Retina (tissue), 1 donor: ENCODE measurements at regions not wholly inside any gene's neighbourhood (a gene's known extent, or its start where the extent isn't known, plus 50 kb on each side); places are given as distances from the start of the nearest gene placed in this dataset.
"Not testable (repeated sequence)": the region's sequence is repeated elsewhere in the genome, so short reads cannot be mapped to it uniquely, and the experiment has no call there.

Experiments
- DNase-seq: peaks from one replicate; pipeline ENCODE4 v3.0.0-alpha.2; 2016

DNA sequence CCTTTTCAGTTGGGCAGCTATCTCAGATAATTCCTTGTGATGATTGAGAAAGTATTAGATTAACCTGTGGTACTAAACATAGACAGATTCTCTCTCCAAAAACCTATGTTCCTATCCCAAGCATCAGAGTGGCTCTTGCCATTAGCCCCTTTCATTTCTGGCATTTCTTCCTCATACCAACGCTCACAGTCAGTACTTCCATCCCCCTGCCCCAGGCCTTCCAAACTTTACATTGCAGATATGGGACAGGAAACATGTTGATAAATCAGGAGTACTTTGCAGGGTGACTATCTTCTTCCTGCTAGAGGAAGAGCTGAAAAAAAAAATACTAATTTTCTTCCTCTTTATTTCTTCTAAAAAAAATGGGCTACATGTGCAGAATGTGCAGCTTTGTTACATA, 442.6 kb upstream of the RGMB start:
- no peak for DNase-seq

DNA sequence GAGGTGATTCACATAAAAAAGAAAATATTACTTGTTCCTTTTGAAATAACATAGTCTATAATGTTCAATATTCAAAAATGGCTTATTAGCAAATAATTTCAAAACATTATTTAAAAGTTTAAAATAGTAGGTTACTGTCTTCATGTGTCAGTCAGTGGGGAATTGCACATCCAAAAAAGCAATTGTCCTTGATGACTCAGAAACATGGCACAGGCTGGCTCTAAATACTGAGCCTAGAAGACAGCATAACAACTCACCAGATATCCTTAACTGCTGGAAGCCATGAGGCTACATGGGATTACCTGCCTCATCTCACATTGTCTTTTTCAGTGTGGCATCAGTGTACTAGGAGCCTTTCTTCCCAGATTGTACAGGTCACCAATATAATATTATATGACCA, 439.5 kb upstream of the RGMB start:
- no peak for DNase-seq

DNA sequence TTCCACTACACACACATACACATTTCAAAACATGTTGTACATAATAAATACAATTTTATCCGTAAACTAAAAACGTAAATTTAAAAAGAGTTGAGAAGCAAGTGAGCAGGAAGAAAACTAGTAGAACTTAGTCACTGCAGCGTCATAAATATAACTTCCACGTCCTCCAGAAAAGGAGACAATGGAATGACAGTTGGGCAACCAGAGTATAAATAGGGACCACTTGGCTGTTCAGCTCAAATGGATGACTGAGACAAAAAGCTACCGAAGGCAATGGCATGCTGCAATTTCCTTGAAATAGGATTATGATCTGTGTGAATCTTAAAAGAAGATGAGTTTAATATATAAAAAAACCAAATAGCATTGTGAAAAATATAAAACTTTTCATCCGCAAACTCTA, 438.5 kb upstream of the RGMB start:
- no peak for DNase-seq

DNA sequence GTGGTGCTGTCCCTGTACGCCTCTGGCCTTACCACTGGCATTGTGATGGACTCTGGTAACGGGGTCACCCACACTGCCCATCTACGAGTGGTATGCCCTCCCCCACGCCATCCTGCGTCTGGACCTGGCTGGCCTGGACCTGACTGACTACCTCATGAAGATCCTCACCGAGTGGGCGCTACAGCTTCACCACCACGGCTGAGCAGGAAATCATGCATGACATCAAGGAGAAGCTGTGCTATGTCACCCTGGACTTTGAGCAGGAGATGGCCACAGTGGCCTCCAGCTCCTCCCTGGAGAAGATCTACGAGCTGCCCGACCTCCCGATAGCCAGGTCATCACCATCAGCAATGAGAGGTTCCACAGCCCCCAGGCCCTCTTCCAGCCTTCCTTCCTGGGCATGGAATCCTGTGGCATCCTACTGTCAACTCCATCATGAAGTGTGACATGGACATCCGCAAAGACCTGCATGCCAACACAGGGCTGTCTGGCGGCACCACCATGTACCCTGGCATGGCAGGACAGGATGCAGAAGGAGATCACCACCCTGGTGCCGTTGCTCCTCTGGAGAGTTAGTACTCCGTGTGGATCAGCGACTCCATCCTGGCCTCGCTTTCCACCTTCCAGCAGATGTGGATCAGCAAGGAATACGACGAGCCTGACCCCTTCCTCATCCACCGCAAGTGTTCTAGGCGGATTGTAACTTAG, 434.2 kb upstream of the RGMB start:
- no peak for DNase-seq

DNA sequence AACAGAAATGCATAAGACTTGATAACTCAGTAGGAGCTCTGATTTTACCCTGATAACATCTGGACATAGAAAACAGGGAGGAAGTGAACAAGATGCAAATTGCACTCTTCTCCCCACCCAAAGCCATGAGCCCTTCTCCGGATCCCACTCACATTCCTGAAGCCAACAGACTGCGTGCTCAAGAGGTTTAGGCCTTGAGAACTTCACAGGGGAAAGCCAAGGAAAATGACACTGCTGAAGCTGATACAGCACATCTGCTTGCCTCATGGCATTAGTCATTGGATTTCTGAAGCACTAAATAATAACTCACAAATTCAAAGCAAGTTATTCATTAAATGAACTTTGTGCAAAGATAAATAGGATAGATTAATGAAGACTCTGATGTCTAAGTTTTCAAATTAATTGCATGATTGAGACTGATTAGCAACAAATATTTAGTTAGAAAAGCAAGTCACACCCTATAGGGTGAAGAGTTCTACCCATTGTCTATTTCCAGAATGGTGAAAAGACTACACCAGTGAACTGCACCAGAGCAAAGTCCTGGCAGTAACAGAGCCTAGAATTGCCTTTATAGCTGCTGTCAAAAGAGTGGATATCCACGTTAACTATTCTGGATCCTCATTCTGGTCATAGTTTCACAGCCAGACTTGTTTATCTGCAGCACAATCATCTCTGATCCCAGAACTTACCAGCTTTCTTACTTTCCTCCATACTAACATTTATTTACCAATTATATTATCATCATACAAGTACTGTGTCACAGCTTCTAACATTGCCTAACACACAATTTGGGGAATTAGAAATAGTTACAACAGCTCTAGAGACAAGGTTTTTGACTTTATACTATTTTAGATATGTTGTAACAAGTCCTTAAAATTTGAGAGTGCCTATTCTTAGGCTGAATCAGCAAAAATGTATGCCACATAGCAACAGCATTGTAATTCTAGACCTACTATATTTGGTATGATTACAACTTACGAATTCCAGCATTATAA, 432.1 kb upstream of the RGMB start:
- DNase-seq: no peak

DNA sequence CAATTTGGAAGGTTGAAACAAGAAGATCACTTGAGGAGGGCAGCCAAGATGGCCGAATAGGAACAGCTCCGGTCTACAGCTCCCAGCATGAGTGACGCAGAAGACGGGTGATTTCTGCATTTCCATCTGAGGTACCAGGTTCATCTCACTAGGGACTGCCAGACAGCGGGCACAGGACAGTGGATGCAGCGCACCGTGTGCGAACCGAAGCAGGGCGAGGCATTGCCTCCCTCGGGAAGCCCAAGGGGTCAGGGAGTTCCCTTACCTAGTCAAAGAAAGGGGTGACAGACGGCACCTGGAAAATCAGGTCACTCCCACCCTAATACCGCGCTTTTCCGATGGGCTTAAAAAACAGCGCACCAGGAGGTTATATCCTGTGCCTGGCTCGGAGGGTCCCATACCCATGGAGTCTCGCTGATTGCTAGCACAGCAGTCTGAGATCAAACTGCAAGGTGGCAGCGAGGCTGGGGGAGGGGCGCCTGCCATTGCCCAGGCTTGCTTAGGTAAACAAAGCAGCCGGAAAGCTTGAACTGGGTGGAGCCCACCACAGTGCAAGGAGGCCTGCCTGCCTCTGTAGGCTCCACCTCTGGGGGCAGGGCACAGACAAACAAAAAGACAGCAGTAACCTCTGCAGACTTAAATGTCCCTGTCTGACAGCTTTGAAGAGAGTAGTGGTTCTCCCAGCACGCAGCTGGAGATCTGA, 430.4 kb upstream of the RGMB start:
- DNase-seq: not testable (repeated sequence)

DNA sequence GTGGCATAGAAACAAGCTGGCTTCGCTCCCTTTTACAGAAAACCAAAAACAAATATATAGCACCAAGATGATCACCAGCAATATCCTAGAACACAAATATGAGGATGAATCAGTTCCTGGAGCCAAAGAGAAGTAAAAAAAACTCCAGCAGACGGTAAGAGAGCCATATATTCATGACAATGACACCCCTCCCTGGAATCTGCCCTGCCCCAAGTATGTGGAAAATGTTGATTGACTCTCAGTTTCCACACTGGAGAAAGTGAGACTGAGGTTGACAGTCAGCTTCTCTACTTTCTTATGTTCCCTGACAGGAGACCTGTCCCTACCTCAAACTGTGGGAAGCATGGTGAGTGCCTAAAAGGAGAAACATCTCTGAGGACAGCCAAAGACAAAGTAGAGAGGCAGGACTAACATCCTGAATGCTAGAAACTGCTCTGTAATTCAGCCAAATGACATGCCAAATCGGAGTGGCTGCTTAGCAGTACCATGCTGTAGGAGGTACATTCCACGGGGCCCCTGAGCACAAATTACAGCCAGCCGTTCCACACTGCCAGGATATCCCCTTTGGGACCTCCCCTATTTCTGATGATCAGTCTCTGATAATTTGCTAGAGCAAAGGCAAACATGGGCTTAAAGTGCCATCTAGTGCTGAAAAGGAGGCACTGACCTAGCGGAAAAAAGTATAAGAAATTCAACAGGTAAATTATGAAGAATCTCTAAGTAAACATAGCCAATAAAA, 424.0 kb upstream of the RGMB start:
- DNase-seq: no peak

DNA sequence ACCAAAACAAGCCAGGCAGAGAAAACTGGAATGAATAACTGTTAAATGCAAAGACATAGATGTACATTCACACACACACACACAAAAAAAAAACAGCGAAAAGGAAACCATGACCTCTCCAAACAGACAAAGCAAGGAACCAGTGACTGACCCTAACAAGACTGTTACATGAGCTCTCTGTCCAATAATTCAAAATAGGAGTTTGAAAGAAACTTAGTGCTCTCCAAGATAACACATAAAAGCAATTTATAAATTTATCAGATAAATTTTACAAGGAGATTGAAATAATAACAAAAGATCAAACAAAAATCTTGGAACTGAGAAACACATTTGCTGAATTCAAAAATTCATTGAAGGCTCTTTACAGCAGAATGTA, 423.5 kb upstream of the RGMB start:
- no peak for DNase-seq

DNA sequence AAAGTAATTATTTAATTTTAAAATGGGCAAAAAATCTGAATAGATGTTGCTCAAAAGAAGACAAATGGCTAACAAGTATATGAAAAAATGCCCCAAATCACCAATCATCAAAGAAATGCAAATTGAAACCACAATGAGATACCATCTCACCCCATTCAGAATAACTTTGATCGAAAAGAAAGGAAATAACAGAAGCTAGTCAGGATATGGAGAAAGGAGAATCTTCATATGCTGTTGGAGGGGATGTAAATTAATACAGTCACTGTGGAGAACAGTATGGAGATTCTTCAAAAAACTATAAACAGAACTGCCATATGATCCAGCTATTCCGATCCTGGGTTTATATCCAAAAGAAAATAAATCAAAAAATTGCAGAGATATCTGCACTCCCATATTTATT, 418.5 kb upstream of the RGMB start:
- no peak for DNase-seq

DNA sequence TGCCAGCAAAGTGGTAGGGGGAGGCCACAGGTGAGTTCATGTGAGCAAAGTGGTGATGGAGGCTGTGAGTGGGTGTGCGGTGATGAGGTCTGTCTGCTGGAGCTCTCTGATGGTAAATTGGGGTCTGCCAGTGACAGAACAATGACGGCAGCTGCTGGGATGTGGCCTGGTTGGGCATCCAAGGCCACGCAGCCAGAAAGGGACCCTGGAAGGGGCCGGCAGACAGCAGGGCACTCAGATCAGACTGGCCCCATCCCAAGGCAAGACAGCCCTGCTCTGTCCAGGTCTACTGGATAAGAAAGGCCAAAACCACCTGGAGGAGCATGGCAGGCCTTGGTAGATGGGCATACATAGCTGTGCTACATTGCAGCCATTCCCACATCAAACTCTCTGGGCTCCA, 412.9 kb upstream of the RGMB start:
- DNase-seq: no peak

DNA sequence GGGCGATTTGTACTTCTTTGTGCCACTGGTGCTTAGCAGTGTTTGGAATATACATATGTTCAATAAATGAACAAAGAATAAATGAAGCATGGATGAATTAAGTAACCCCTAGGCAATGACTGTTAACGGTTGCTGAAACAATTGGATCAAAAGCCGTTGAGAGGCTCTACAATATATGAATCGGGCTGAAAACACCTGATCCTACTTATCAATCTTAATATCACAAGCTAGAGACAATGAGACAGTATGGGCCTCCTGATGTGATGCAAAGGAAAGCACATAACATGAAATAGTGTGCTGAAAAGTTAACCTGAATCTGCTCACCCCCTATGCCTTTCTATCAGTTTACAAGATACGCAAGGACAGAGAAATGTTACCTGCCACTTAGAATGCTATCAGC, 410.3 kb upstream of the RGMB start:
- DNase-seq: peak; percentile 21

DNA sequence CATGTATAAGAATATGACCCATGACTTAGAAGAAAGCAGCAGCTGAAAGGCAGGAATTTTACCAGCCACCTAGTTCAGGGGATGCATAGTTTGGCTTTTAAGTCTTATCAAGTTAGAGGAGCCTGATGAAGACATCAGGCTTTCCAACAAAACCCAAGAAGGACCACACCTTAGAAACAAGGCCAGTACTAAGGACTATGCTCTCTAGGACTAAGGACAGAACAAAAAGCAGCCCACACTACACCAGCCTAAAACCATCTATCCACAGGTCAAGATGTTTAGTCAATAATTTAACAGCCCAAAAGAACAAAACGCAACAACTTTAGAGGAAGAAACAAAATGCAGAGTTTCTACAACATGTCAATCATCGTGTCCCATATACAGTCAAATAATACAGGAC, 408.9 kb upstream of the RGMB start:
- peak; percentile 12 for DNase-seq

DNA sequence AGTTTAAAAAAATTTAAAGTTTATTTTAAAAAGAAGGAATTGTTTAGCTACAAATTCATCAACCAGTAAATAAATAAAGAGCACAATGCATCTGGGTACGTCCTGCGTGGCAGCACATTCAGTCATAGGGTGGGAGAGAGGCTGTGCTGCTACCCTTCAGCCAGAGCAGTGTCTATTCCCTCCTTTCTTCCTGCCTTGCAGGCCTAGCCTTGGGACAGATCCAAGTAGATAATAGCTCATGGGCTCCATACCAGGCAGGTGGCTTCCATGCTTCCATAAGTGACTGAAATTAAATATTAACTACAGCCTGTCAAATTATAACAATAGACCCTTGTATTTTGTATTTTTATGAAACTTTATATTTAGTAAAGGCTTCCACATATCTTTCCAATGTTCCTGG, 408.3 kb upstream of the RGMB start:
- peak; percentile 1 for DNase-seq

DNA sequence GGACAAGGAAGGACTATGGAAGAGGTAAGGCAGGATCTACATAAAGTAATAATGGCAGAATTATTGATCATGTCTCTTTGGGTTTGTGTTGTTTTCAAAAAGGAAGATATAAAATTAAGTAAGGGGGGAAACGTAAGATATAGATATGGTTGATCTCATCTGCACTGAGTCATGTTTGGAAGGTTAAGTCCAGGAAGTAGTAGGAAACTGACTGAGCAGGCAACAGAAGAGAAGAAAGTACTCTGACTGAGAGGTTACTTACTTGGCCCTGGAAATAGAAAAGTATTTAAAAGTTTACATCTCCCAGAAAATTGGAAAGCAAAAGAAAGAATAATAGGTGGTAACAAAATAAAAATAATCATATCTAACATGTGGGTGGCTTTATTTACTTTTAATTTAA, 405.3 kb upstream of the RGMB start:
- no peak for DNase-seq

DNA sequence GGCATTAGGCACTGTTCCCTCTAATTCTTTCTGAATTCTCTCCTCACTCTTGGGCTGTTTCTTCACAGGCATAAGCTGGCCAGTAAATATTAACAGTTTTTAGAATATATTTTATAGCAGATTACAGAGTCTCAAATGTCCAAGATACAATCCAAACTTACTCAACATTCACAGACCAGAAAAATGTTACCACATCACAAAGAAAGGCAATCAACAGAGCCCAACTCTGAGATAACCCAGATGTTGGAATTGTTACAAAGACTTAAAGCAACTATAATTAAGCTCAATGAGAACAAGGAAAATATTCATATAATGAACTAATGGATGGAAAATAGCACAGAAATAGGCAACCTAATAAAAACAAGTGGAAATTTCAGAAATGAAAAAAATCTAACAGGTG, 401.1 kb upstream of the RGMB start:
- DNase-seq: no peak

DNA sequence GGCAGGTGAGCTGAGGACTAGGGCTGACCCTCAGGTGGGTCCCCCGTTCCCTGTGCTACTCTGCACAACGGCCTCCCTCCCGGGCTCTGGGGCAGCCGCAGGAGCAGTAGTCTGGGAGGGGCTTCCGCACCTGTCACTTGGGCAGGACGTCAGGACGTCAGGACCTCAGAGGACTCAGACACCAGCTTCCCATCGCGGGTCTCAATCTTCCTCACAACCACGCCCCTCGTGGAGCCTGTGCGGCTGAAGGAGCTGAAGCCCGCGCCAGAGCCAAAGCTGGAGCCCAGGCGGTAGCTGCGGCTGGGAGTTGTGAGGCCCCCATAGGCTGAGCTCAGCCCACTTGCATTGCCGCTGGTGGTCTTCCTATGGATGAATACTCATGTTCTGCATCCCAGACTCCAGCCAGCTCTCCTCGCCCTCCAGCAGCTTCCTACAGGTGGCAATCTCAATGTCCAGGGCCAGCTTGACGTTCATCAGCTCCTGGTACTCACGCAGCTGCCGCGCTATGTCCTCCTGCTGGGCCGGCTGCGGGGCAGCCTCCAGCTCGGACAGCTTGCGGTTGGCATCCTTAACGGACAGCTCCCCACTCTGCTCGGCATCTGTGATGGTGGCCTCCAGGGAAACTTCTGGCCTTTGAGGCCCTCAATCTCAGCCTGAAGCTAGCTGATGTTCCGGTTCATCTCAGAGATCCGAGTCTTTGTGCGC, 381.4 kb upstream of the RGMB start:
- DNase-seq: no peak

DNA sequence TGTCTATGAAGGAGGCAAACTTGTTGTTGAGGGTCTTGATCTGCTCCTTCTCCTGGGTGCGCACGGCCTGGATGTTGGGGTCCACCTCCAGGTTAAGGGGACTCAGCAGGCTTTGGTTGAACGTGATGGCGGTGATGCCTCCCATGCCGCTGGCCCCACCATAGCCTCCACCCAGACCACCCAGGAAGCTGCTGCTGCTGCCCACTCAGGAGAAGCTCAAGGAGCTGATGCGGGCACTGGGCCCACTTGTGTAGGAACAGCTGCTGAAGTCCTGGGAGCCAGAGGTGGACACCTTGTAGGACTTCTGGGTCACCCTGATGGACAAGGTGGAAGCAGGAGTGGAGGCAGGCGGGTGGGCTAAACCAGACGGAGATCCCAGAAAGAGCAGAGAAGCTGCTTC, 380.3 kb upstream of the RGMB start:
- not testable (repeated sequence) for DNase-seq

DNA sequence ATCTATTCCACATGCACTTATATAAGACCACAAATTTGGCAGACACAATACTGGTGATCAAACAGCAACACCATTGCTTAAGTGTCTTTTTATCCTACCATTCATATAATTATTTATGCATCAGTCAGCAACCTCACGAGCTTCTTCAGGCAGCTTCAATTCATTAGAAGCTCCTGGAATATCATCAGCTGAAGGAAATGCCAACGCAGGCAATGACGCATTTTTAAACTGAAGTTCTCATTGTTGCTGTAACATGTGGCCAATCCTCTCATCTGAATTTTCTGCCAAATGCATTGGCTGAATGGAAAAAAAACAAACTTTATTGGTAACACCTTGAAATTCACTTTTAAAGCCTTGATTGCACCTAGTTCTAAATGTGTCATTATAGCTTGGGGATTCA, 376.4 kb upstream of the RGMB start:
- no peak for DNase-seq

DNA sequence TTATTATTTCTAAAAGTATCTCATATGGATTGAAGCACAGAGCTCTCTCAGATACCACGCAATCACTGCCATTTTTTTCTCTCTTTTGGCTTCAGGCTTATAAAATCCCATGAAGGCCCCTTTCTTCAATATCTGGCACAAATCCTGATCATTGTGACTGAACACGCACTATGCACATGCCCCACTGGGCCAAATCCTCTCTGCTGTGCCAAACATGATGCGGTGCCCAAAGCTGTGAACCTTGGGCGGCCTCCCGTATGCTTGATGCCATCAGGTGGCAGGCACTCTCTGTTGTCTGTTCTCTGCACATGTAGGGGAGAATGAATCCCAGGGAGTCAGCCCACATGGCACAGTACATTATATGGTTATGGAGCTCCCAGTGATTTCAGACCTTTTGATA, 375.0 kb upstream of the RGMB start:
- DNase-seq: no peak

DNA sequence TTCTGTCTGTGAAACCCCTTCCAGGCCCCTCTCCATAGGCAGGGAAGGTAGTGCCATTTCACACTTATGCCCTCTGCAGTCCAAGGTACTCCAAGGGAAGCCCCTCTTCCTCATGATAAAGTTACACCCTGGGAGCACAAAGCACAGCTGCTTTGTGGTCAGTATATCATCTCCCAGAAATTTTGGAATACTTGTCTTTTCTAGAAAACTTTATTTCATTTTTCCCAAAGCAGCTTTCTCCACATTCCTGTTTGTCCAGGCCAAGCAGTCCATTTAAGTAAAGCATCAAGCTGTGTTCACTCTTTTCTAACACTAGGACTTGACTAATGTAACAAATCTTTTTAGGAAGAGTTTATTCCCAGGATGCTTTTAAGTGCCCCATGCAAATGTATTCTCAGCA, 371.8 kb upstream of the RGMB start:
- DNase-seq: no peak

DNA sequence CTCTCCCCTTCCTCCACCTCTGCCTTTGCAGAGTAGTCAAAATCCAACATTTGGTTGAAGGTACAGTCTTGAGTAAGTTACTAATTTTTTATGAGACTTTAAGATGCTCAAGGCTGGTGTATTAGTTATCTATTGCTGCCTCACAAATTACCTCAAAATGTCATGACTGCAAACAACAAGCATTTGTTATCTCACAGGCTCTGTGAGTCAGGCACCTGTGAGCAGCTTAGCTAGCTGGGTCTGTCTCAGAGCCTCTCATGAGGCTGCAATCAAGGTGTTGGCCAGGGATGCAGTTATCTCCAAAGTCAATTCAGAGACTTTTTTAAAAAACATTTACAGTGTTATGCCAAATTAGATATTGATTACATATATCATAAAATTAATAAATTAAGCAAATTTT, 371.3 kb upstream of the RGMB start:
- no peak for DNase-seq

DNA sequence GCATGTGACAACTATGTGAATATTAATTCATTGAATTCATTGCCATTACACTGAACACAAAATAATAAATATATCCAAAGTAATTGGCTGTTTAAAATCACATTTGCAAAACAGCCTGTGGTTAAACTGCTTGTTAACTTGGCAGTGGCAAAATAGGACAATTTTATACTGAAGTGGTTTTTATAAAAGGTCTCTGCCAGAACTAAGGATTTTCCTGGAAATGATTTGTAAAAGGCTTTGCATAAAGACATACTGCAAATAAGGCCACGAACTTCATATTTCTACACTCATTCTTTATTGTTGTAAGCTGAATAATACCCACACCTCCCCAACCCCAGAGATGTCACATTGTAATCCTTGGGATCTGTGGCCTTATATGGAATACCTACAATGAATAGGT, 370.3 kb upstream of the RGMB start:
- no peak for DNase-seq
